Endothelial cell of umbilical vein (primary cell): ENCODE measurements at regions not wholly inside any gene's neighbourhood (a gene's known extent, or its start where the extent isn't known, plus 50 kb on each side); places are given as distances from the start of the nearest gene placed in this dataset.

Experiments
- BruUV-seq: library from RNA; stranded (reverse); fragments of 400-500 nt; replicated peaks from 2 replicates; lab custom pipeline; 2021; lab: Mats Ljungman, UMichigan
- CTCF ChIA-PET: fragments of 300-600, 350-600 bp; sonication (Branson Sonifier 250); formaldehyde crosslinking; loops from one replicate; lab custom pipeline; 2021; ENCODE audit warnings: antibody characterized with exemption, inconsistent platforms; lab: Charles Lee
- POLR2A ChIA-PET: fragments of 300-600, 350-600 bp; sonication (Branson Sonifier 250); formaldehyde crosslinking; loops from one replicate; lab custom pipeline; 2021; ENCODE audit warnings: antibody characterized with exemption, inconsistent platforms; lab: Charles Lee
- DNase-seq: peaks from one replicate; pipeline ENCODE4 v3.0.0-alpha.2; 2011; ENCODE audit warnings: low read depth, low spot score
- FAIRE-seq: peaks from 2 replicates; lab custom pipeline; 2011; peaks lifted over from hg19 to GRCh38; lab: Jason Lieb, UNC
- H2AFZ ChIP-seq: 2 replicates; pipeline ENCODE4 v1.6.0; 2012; ENCODE audit warnings: low read depth, low read length, control low read depth, inconsistent platforms
- H3K27ac ChIP-seq: 2 replicates; pipeline ENCODE4 v1.5.1; 2011; ENCODE audit warnings: low read depth, mild to moderate bottlenecking, control low read depth, low read length, moderate library complexity; ENCODE audit not compliant: insufficient read depth
- H3K27me3 ChIP-seq, 2 experiments: 2 replicates each; pipeline versions ENCODE4 v1.6.0 to v1.6.1; 2011; ENCODE audit warnings: low read length in 2 of 2, mixed read lengths in 1 of 2; ENCODE audit not compliant: control insufficient read depth in 2 of 2, insufficient read depth in 2 of 2
- H3K36me3 ChIP-seq, 2 experiments: 2 replicates in 1 of 2; 3 replicates in 1 of 2; pipeline ENCODE4 v1.5.1; 2011; ENCODE audit warnings: low read length in 2 of 2, mild to moderate bottlenecking in 1 of 2, moderate library complexity in 1 of 2; ENCODE audit not compliant: control insufficient read depth in 2 of 2, insufficient read depth in 2 of 2; ENCODE audit errors: extremely low read depth in 1 of 2
- H3K4me1 ChIP-seq: 3 replicates; pipeline ENCODE4 v1.5.1; 2011; ENCODE audit warnings: mild to moderate bottlenecking, low read length; ENCODE audit not compliant: control insufficient read depth, insufficient read depth; ENCODE audit errors: extremely low read depth
- H3K4me2 ChIP-seq: 2 replicates; pipeline ENCODE4 v1.6.1; 2011; ENCODE audit warnings: low read length, control low read depth, mixed read lengths; ENCODE audit not compliant: insufficient read depth
- H3K4me3 ChIP-seq, 3 experiments: fragments of 200-600 bp in 1 of 3; sonication (generic), shearing (Covaris generic) in 1 of 3; replicated peaks in 1 of 3; 2 replicates each; pipeline ENCODE4 v1.5.1; 2011 to 2016; ENCODE audit warnings: control low read depth in 3 of 3, low read length in 3 of 3, mild to moderate bottlenecking in 2 of 3, inconsistent platforms in 1 of 3, low read depth in 1 of 3, moderate library complexity in 1 of 3; ENCODE audit not compliant: insufficient read depth in 1 of 3
- H3K79me2 ChIP-seq: 2 replicates; pipeline ENCODE4 v1.6.0; 2012; ENCODE audit warnings: low read length, inconsistent platforms; ENCODE audit not compliant: control insufficient read depth, insufficient read depth
- H3K9ac ChIP-seq: replicated peaks from 2 replicates; pipeline ENCODE3; 2011; ENCODE audit warnings: low read length, control low read depth; ENCODE audit not compliant: insufficient read depth; ENCODE audit errors: extremely low read depth
- H3K9me1 ChIP-seq: replicated peaks from 3 replicates; pipeline ENCODE4 v1.6.0; 2011; ENCODE audit warnings: mild to moderate bottlenecking, low read length; ENCODE audit not compliant: control insufficient read depth, insufficient read depth; ENCODE audit errors: extremely low read depth
- H3K9me3 ChIP-seq: replicated peaks from 2 replicates; pipeline ENCODE4 v1.5.1; 2012; ENCODE audit warnings: low read length, inconsistent platforms; ENCODE audit not compliant: control insufficient read depth, insufficient read depth
- H4K20me1 ChIP-seq: replicated peaks from 2 replicates; pipeline ENCODE3; 2011; ENCODE audit warnings: mild to moderate bottlenecking, low read length; ENCODE audit not compliant: control insufficient read depth, insufficient read depth; ENCODE audit errors: extremely low read depth
- EZH2 ChIP-seq: IDR thresholded peaks from 2 replicates; pipeline ENCODE4 v1.6.1; 2012; ENCODE audit warnings: borderline replicate concordance, low read depth, mild to moderate bottlenecking, moderate library complexity, low read length, inconsistent platforms; ENCODE audit not compliant: severe bottlenecking
- FOS ChIP-seq: IDR thresholded peaks from 2 replicates; pipeline ENCODE4 v1.6.1; 2011; ENCODE audit warnings: mild to moderate bottlenecking, low read length, moderate library complexity, borderline replicate concordance; ENCODE audit not compliant: insufficient read depth
- GATA2 ChIP-seq: IDR thresholded peaks from 2 replicates; pipeline ENCODE4 v1.7.0; 2011; ENCODE audit warnings: low read depth, mild to moderate bottlenecking, moderate library complexity, mixed read lengths, low read length; ENCODE audit not compliant: insufficient read length, insufficient read depth
- JUN ChIP-seq: IDR thresholded peaks from 2 replicates; pipeline ENCODE4 v1.6.1; 2011; ENCODE audit warnings: borderline replicate concordance, low read depth; ENCODE audit not compliant: insufficient read length, insufficient read depth
- MAX ChIP-seq: IDR thresholded peaks from 2 replicates; pipeline ENCODE4 v1.6.1; 2011; ENCODE audit not compliant: insufficient read depth, insufficient read length
- MYC ChIP-seq: IDR thresholded peaks from one replicate; pipeline ENCODE4 v1.6.1; 2011; ENCODE audit warnings: mild to moderate bottlenecking, low read depth, low read length
- dilution Hi-C: fragments of 300-500 bp; cut with MboI; formaldehyde crosslinking; loops from one replicate; pipeline ENCODE4 v1.15.0; 2019; ENCODE audit warnings: low sequenced_read_pairs; ENCODE audit not compliant: extremely low pct_ligation_motif_present
- intact Hi-C: fragments of 100-400 bp; cut with micrococcal nuclease; formaldehyde crosslinking; loops from one replicate; pipeline ENCODE4 v1.10.0; 2022

GRCh38 chr12:97951239-97951638 is 488.6 kb downstream of the RMST start:
- Histone ChIP-seq H3K9me3 (no peaks in the 10 kb centered on the region), H3K27ac (no peak overlapping the region), H3K4me2 (no peak overlapping the region), H2AFZ (no peak overlapping the region), H3K36me3 (no peaks in the 10 kb centered on the region), H3K27me3 (no peaks in the 10 kb centered on the region), H3K79me2 (no peaks in the 10 kb centered on the region), H3K9me1 (no peaks in the 10 kb centered on the region), H4K20me1 (no peaks in the 10 kb centered on the region), H3K4me3 (no peak overlapping the region), H3K4me1 (no peaks in the 10 kb centered on the region), H3K9ac (no peak overlapping the region)
- POLR2A ChIA-PET = no interaction called here
- intact Hi-C loops (no loop called here), dilution Hi-C loops (no loop called here)
- CTCF ChIA-PET = no interaction called here
- no peak for TF ChIP-seq GATA2
- no peak for TF ChIP-seq JUN
- no peak for TF ChIP-seq EZH2
- TF ChIP-seq MAX = no peak
- TF ChIP-seq FOS = no peak
- no peak for TF ChIP-seq MYC
- DNase-seq = no peak
- BruUV-seq = no TSS peak
- FAIRE-seq = no peak

DNA sequence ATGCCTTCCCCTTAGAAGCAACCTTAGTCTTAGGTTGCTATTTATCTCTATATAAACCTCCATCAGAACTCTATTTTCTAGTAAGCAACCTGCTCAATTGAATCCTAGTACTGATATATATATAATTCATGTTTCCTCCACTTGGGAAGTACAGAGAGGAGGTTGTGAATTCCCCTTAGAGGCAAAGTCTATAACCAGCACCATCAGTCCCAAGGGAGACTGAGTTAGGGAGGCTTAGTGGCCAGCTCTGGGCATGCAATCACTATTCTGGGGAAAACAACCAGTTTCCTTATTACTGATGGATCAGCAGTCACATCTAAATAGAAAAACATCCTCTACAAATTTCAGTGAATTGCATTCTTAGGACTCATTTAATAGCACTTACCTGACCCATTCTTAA is 489.1 kb downstream of the RMST start:
- no peaks in the 10 kb centered on the region for H3K4me1 ChIP-seq
- H2AFZ ChIP-seq = no peak overlapping the region
- no peak overlapping the region for H3K27ac ChIP-seq
- dilution Hi-C loops = no loop called here
- H3K9me3 ChIP-seq = no peaks in the 10 kb centered on the region
- POLR2A ChIA-PET = interaction anchor here (0.5 kb wide), 1 partner anchor 641 kb away, joined by 3 read pairs; no protein-coding TSS in a partner anchor
- no peak overlapping the region for H3K4me3 ChIP-seq
- H3K9ac ChIP-seq = no peak overlapping the region
- no peaks in the 10 kb centered on the region for H3K36me3 ChIP-seq
- no peaks in the 10 kb centered on the region for H3K79me2 ChIP-seq
- no peaks in the 10 kb centered on the region for H4K20me1 ChIP-seq
- CTCF ChIA-PET = no interaction called here
- DNase-seq = no peak
- no peak overlapping the region for H3K4me2 ChIP-seq
- no peaks in the 10 kb centered on the region for H3K9me1 ChIP-seq
- FAIRE-seq = no peak
- no TSS peak for BruUV-seq
- intact Hi-C loops = no loop called here
- no peak for TF ChIP-seq EZH2
- no peak for TF ChIP-seq FOS
- no peaks in the 10 kb centered on the region for H3K27me3 ChIP-seq
